Ectodermal cell (in vitro differentiated cells): ENCODE measurements at regions not wholly inside any gene's neighbourhood (a gene's known extent, or its start where the extent isn't known, plus 50 kb on each side); places are given as distances from the start of the nearest gene placed in this dataset.

ENCODE experiments used
- H3K27ac ChIP-seq: 2 replicates; pipeline ENCODE4 v1.7.0; 2013; ENCODE audit warnings: mild to moderate bottlenecking, low read depth, low read length; ENCODE audit not compliant: insufficient read depth, poor library complexity, severe bottlenecking
- H3K27me3 ChIP-seq: 2 replicates; pipeline ENCODE4 v1.7.0; 2013; ENCODE audit warnings: mild to moderate bottlenecking, low read length; ENCODE audit not compliant: insufficient read depth, control insufficient read depth, poor library complexity, severe bottlenecking
- H3K36me3 ChIP-seq: one replicate; pipeline ENCODE4 v1.7.0; 2013; ENCODE audit warnings: low read length; ENCODE audit not compliant: control insufficient read depth, insufficient read depth
- H3K4me1 ChIP-seq: one replicate; pipeline ENCODE4 v1.7.0; 2013; ENCODE audit warnings: low read length; ENCODE audit not compliant: control insufficient read depth, insufficient read depth
- H3K4me3 ChIP-seq: 2 replicates; pipeline ENCODE4 v1.7.0; 2013; ENCODE audit warnings: low read depth, low read length, control low read depth; ENCODE audit not compliant: insufficient read depth
- H3K9me3 ChIP-seq: 2 replicates; pipeline ENCODE4 v1.7.0; 2013; ENCODE audit warnings: mild to moderate bottlenecking, low read length, moderate library complexity; ENCODE audit not compliant: control insufficient read depth
- WGBS, 2 experiments: methylation state at CpG; one replicate each; pipeline ENCODE4 v1.1.7; 2013; ENCODE audit warnings: missing lambda C conversion rate in 2 of 2; 5-methylcytosine and 5-hydroxymethylcytosine counted together

GRCh38 chr5:118029807-118030206, 958.5 kb downstream of the DTWD2 start:
- Histone ChIP-seq H3K4me3 (no peak overlapping the region), H3K27me3 (no peaks in the 10 kb centered on the region), H3K36me3 (no peaks in the 10 kb centered on the region), H3K4me1 (no peaks in the 10 kb centered on the region), H3K9me3 (no peaks in the 10 kb centered on the region), H3K27ac (no peak overlapping the region)
- WGBS, 2 experiments = 94 to 100% methylated on average over 1 of the region's 1 CpG

DNA sequence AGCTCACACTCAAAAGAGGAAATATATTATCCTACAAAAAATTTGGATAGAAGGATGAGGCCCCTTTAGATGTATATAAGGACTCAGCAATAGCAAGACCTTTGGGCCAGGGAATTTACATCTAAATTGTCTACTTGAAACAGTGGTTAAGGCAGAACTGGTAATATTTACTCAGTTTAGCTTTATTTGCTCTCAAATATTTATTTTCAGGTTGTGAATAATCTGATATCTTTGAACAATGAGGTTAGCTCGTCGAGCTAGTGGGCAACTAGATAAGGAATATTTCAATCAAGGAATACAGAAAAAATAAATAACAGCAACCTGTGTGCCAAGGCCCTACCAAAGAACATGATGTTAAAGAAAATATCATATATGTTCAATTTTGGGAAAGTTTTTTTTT, 966.3 kb downstream of the DTWD2 start:
- Histone ChIP-seq H3K9me3 (no peaks in the 10 kb centered on the region), H3K4me1 (no peaks in the 10 kb centered on the region), H3K27ac (no peak overlapping the region), H3K4me3 (no peak overlapping the region), H3K36me3 (no peaks in the 10 kb centered on the region), H3K27me3 (no peaks in the 10 kb centered on the region)
- 100% methylated on average over 2 of the region's 2 CpGs; no CpG with 5 or more reads in 1 of the 2 experiments for WGBS, 2 experiments

DNA sequence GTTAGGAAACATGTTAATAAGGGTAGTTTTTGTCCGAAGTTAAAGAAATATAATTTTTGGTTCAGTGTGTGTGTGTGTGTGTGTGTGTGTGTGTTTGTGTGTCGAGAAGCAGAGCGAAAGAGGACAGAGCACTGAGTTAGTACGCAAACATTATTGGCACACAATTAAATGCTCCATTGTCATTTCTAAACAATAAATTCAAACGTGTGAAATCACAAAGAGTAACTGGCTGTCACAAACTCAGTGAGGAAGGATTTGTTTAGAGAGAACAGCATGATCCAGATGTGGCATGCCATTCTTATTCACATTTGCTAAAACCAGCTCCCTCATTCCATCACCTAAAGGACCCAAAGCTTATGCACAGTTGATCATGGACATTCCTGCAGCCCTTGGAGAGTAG, 970.8 kb downstream of the DTWD2 start:
- no peak overlapping the region for H3K27ac ChIP-seq
- WGBS, 2 experiments = 80% methylated on average over 5 of the region's 5 CpGs
- no peaks in the 10 kb centered on the region for H3K27me3 ChIP-seq
- no peaks in the 10 kb centered on the region for H3K36me3 ChIP-seq
- no peaks in the 10 kb centered on the region for H3K4me1 ChIP-seq
- H3K9me3 ChIP-seq = no peaks in the 10 kb centered on the region
- no peak overlapping the region for H3K4me3 ChIP-seq

GRCh38 chr5:118016396-118016795, 972.0 kb downstream of the DTWD2 start:
- Histone ChIP-seq H3K4me1 (no peaks in the 10 kb centered on the region), H3K27me3 (no peaks in the 10 kb centered on the region), H3K36me3 (no peaks in the 10 kb centered on the region), H3K4me3 (no peak overlapping the region), H3K9me3 (no peaks in the 10 kb centered on the region), H3K27ac (no peak overlapping the region)

DNA sequence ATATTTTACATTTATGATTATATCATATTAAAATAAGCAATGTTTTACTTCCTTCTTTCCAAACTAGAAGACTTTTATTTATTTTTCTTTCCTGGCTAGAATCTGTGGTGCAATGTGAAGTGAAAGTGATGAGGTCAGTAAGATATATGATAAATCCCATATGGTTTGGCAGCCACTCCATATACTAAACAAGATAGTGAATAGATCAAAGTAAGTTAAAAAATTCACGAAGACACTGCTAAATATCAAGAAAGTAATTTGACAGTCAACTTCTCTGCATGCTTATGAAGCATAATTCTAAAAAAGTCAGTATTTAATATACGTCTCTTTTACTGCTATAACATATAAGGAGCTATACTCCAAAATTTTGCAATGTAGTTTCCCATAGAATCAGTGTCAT, 972.8 kb downstream of the DTWD2 start:
- WGBS, 2 experiments = 96 to 100% methylated on average over 1 to 2 of the region's 2 CpGs
- Histone ChIP-seq H3K9me3 (no peaks in the 10 kb centered on the region), H3K27me3 (no peaks in the 10 kb centered on the region), H3K36me3 (no peaks in the 10 kb centered on the region), H3K4me3 (no peak overlapping the region), H3K4me1 (no peaks in the 10 kb centered on the region), H3K27ac (no peak overlapping the region)

GRCh38 chr5:118009741-118010297, 978.5 kb downstream of the DTWD2 start:
- no peaks in the 10 kb centered on the region for H3K36me3 ChIP-seq
- 92 to 96% methylated on average over 1 of the region's 1 CpG for WGBS, 2 experiments
- no peak overlapping the region for H3K27ac ChIP-seq
- H3K4me1 ChIP-seq = no peaks in the 10 kb centered on the region
- no peaks in the 10 kb centered on the region for H3K9me3 ChIP-seq
- no peaks in the 10 kb centered on the region for H3K27me3 ChIP-seq
- no peak overlapping the region for H3K4me3 ChIP-seq

DNA sequence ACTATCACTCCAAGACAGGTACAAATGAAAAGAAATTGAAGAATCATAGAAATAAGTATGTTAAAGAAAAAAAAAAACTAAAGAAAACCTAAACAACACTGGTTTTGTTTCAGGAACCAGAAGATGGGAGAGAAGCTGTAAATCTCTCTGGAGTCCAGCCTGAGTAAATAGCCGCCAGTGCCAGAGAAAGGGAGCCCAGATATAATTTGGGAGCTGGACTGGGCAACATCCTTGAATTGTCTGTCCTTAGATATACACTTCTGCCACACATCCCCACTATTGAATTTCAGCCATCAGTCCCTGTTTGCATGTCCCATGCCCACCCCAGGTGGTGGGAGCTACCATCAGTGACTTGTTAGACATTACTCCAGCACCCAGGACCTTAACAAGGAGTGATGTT, 979.6 kb downstream of the DTWD2 start:
- no peak overlapping the region for H3K4me3 ChIP-seq

DNA sequence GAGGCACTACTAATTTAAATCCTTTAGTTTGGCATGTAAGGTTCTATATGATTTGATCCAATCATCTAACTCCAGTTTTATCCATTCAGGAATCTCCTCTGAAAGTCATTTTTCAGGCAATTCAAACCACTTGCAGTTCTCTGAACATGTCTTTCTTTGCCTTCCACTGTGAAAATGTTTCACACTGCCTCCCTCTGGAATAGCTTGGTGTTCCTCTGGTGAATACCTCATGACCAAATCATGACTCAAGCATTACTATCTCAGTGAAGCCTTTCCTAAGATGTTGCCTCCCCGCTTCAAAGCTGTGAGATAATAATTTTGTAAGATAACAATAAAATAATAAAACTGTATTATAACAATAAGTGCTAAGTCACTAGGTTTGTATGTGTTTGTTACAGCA, 981.1 kb downstream of the DTWD2 start:
- Histone ChIP-seq H3K4me3 (no peak overlapping the region), H3K9me3 (no peaks in the 10 kb centered on the region), H3K4me1 (no peaks in the 10 kb centered on the region), H3K27ac (no peak overlapping the region), H3K36me3 (no peaks in the 10 kb centered on the region), H3K27me3 (no peaks in the 10 kb centered on the region)
- no CpG with 5 or more reads among the region's 1 CpG for WGBS, 2 experiments

More for the DNA sequence above, 979.6 kb downstream of the DTWD2 start:
- Histone ChIP-seq H3K4me1 (no peaks in the 10 kb centered on the region), H3K27me3 (no peaks in the 10 kb centered on the region), H3K9me3 (no peaks in the 10 kb centered on the region), H3K27ac (no peak overlapping the region), H3K36me3 (no peaks in the 10 kb centered on the region)
- WGBS, 2 experiments = 90 to 93% methylated on average over 1 of the region's 1 CpG

DNA sequence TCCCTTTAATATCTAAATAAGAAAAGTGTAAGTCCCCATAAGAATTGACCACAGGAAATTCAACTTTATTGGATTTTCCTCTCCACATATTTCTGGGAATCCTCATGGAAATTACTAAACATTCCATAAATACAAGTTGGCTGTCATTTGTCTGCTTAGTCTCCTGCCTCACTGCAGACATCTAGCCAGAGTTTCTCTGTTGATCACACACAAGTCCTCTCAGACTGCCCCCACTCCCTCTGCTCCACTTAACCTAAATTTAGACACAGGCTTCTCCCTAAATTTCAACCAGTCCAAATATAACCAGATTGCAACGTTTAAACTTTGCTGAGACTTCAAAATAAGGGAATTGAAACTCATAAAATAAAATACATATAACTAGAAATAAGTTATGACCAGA, 982.1 kb downstream of the DTWD2 start:
- no peaks in the 10 kb centered on the region for H3K9me3 ChIP-seq
- WGBS, 2 experiments = 80% methylated on average over 1 of the region's 1 CpG; no CpG with 5 or more reads in 1 of the 2 experiments
- no peaks in the 10 kb centered on the region for H3K27me3 ChIP-seq
- H3K4me3 ChIP-seq = no peak overlapping the region
- no peaks in the 10 kb centered on the region for H3K4me1 ChIP-seq
- H3K36me3 ChIP-seq = no peaks in the 10 kb centered on the region
- H3K27ac ChIP-seq = no peak overlapping the region

GRCh38 chr5:117999939-118000549, 988.3 kb downstream of the DTWD2 start:
- no peak overlapping the region for H3K27ac ChIP-seq
- 97 to 100% methylated on average over 3 of the region's 3 CpGs for WGBS, 2 experiments
- H3K27me3 ChIP-seq = no peaks in the 10 kb centered on the region
- H3K9me3 ChIP-seq = no peaks in the 10 kb centered on the region
- H3K4me3 ChIP-seq = no peak overlapping the region
- no peaks in the 10 kb centered on the region for H3K36me3 ChIP-seq
- H3K4me1 ChIP-seq = no peaks in the 10 kb centered on the region
